MCF 10A (cell line): ENCODE measurements at regions not wholly inside any gene's neighbourhood (a gene's known extent, or its start where the extent isn't known, plus 50 kb on each side); places are given as distances from the start of the nearest gene placed in this dataset.
A peak's percentile ranks its signal among the peaks of the same experiment; 100 is the strongest.

Experiments used
- BruUV-seq: library from RNA; stranded (reverse); fragments of 400-500 nt; replicated peaks from 2 replicates; lab custom pipeline; 2021; lab: Mats Ljungman, UMichigan
- CTCF ChIA-PET: fragments of 300-600 bp; sonication (Branson Sonifier 250); formaldehyde crosslinking; extraction: SDS; loops from one replicate; lab custom pipeline; 2021; ENCODE audit warnings: antibody characterized with exemption, inconsistent platforms; lab: Yijun Ruan, JAX
- POLR2A ChIA-PET: fragments of 300-600, 350-650 bp; sonication (Branson Sonifier 250); formaldehyde crosslinking; extraction: SDS; loops from one replicate; lab custom pipeline; 2020; ENCODE audit warnings: antibody characterized with exemption, inconsistent platforms; lab: Yijun Ruan, JAX
- DNase-seq: peaks from one replicate; pipeline ENCODE4 v3.0.0-alpha.2; 2018; ENCODE audit not compliant: unreplicated experiment
- H3K27ac Mint-ChIP-seq: one replicate; pipeline ENCODE4 v1.8.0; 2022; ENCODE audit warnings: mild to moderate bottlenecking, low read depth, mixed read lengths; ENCODE audit not compliant: unreplicated experiment
- H3K27me3 Mint-ChIP-seq: one replicate; pipeline ENCODE4 v1.8.0; 2022; ENCODE audit warnings: mixed read lengths; ENCODE audit not compliant: insufficient read depth, unreplicated experiment
- H3K36me3 Mint-ChIP-seq: one replicate; pipeline ENCODE4 v1.8.0; 2022; ENCODE audit warnings: mild to moderate bottlenecking, moderate library complexity, mixed read lengths; ENCODE audit not compliant: insufficient read depth, unreplicated experiment
- H3K4me1 Mint-ChIP-seq: one replicate; pipeline ENCODE4 v1.8.0; 2022; ENCODE audit warnings: mixed read lengths; ENCODE audit not compliant: insufficient read depth, unreplicated experiment
- H3K4me3 Mint-ChIP-seq: one replicate; pipeline ENCODE4 v1.8.0; 2022; ENCODE audit warnings: mild to moderate bottlenecking, moderate library complexity, mixed read lengths; ENCODE audit not compliant: unreplicated experiment
- H3K9me3 Mint-ChIP-seq: one replicate; pipeline ENCODE4 v1.8.0; 2022; ENCODE audit warnings: mixed read lengths; ENCODE audit not compliant: unreplicated experiment
- CTCF ChIP-seq: fragments of 200-600 bp; IDR thresholded peaks from one replicate; pipeline ENCODE4 v1.8.0; 2022; ENCODE audit warnings: antibody characterized with exemption, mild to moderate bottlenecking; ENCODE audit not compliant: unreplicated experiment
- intact Hi-C: fragments of 100-400 bp; cut with micrococcal nuclease; formaldehyde crosslinking; loops from 2 replicates; pipeline ENCODE4 v1.14.1; 2022

GRCh38 chr18:2103299-2103698, 468.0 kb downstream of the METTL4 start:
- H3K27me3 Mint-ChIP-seq, result no peaks in the 10 kb centered on the region
- no peaks in the 10 kb centered on the region for H3K36me3 Mint-ChIP-seq
- no peak for DNase-seq
- intact Hi-C loops, result no loop called here
- H3K4me3 Mint-ChIP-seq, result no peak overlapping the region
- H3K27ac Mint-ChIP-seq, result no peak overlapping the region
- H3K4me1 Mint-ChIP-seq, result peaks cover 6% of the 10 kb centered on the region
- ChIA-PET POLR2A (no interaction called here), CTCF (interaction anchor here (1.6 to 4.4 kb wide), 3 partner anchors 18 to 439 kb away, joined by 8 to 33 read pairs (median 9); no protein-coding TSS in a partner anchor)
- no TSS peak for BruUV-seq
- H3K9me3 Mint-ChIP-seq, result peaks cover 18% of the 10 kb centered on the region
- no peak for TF ChIP-seq CTCF

- H3K36me3 Mint-ChIP-seq, result no peaks in the 10 kb centered on the region
- DNase-seq, result peak; percentile 68
- POLR2A ChIA-PET, result interaction anchor here (0.6 to 1.1 kb wide), 4 partner anchors 44 to 441 kb away, joined by 3 to 4 read pairs (median 4); no protein-coding TSS in a partner anchor
- H3K27me3 Mint-ChIP-seq, result no peaks in the 10 kb centered on the region
- BruUV-seq, result no TSS peak
- H3K4me1 Mint-ChIP-seq, result peaks cover 6% of the 10 kb centered on the region
- peaks cover 18% of the 10 kb centered on the region for H3K9me3 Mint-ChIP-seq
- CTCF ChIA-PET, result interaction anchor here (0.6 to 7.5 kb wide), 57 partner anchors 10 to 1185 kb away, joined by 3 to 166 read pairs (median 4); no protein-coding TSS in a partner anchor
- no peak overlapping the region for H3K4me3 Mint-ChIP-seq
- no peak overlapping the region for H3K27ac Mint-ChIP-seq
- intact Hi-C loops, result loop anchor here (1.0 kb wide), 2 partner anchors 119 to 437 kb away; no protein-coding TSS in a partner anchor
- peak; percentile 81 for TF ChIP-seq CTCF
These were observed 466.5 kb downstream of the METTL4 start for GRCh38 chr18:2104620-2105462.

- no peak for DNase-seq
- Mint-ChIP-seq H3K27ac (peak overlapping the region; percentile 35), H3K4me3 (no peak overlapping the region), H3K36me3 (no peaks in the 10 kb centered on the region), H3K9me3 (no peaks in the 10 kb centered on the region), H3K4me1 (peaks cover 32% of the 10 kb centered on the region), H3K27me3 (no peaks in the 10 kb centered on the region)
- BruUV-seq, result no TSS peak
- TF ChIP-seq CTCF, result no peak
- POLR2A ChIA-PET, result no interaction called here
- CTCF ChIA-PET, result interaction anchor here (0.7 to 7.5 kb wide), 2 partner anchors 22 to 116 kb away, joined by 3 to 166 read pairs; no protein-coding TSS in a partner anchor
- intact Hi-C loops, result no loop called here
These were observed 462.7 kb downstream of the METTL4 start for GRCh38 chr18:2108591-2108990.

GRCh38 chr18:2111456-2111855, 459.8 kb downstream of the METTL4 start:
- peaks cover 26% of the 10 kb centered on the region for H3K4me1 Mint-ChIP-seq
- ChIA-PET POLR2A (interaction anchor here (0.6 to 3.1 kb wide), 6 partner anchors 11 to 375 kb away, joined by 3 to 21 read pairs (median 4); no protein-coding TSS in a partner anchor), CTCF (interaction anchor here (0.6 to 2.1 kb wide), 5 partner anchors 14 to 1651 kb away, joined by 3 to 24 read pairs (median 4); no protein-coding TSS in a partner anchor)
- H3K27me3 Mint-ChIP-seq, result no peaks in the 10 kb centered on the region
- H3K4me3 Mint-ChIP-seq, result peak overlapping the region; percentile 3
- no TSS peak for BruUV-seq
- no peaks in the 10 kb centered on the region for H3K36me3 Mint-ChIP-seq
- intact Hi-C loops, result loop anchor here (10.0 kb wide), 1 partner anchor 193 kb away; no protein-coding TSS in a partner anchor
- peak overlapping the region; percentile 83 for H3K27ac Mint-ChIP-seq
- H3K9me3 Mint-ChIP-seq, result no peaks in the 10 kb centered on the region
- peak; percentile 36 for DNase-seq
- no peak for TF ChIP-seq CTCF
